ENCODE measurements at regions not wholly inside any gene's neighbourhood (a gene's known extent, or its start where the extent isn't known, plus 50 kb on each side); places are given as distances from the start of the nearest gene placed in this dataset.

GRCh38 chr12:98058838-98059237, 456.6 kb upstream of the TMPO start:
- intact Hi-C loops (cut with DNase I), result no loop called here
- Histone ChIP-seq H3K36me3 (replicated peaks in 1 of 2) (no peaks in the 10 kb centered on the region), H3K9me3 (replicated peaks in 1 of 3) (no peaks in the 10 kb centered on the region), H3K4me1 (replicated peaks in 1 of 2) (no peaks in the 10 kb centered on the region), H3K4me3 (no peak overlapping the region), H3K27me3 (no peaks in the 10 kb centered on the region), H3K27ac (no peak overlapping the region)
- WGBS, 4 donors, result 86 to 95% (median 92%) methylated on average over 3 of the region's 3 CpGs
- no peak for TF ChIP-seq POLR2A (IDR thresholded peaks at IDR 0.05)
- TF ChIP-seq, protein P1, sequence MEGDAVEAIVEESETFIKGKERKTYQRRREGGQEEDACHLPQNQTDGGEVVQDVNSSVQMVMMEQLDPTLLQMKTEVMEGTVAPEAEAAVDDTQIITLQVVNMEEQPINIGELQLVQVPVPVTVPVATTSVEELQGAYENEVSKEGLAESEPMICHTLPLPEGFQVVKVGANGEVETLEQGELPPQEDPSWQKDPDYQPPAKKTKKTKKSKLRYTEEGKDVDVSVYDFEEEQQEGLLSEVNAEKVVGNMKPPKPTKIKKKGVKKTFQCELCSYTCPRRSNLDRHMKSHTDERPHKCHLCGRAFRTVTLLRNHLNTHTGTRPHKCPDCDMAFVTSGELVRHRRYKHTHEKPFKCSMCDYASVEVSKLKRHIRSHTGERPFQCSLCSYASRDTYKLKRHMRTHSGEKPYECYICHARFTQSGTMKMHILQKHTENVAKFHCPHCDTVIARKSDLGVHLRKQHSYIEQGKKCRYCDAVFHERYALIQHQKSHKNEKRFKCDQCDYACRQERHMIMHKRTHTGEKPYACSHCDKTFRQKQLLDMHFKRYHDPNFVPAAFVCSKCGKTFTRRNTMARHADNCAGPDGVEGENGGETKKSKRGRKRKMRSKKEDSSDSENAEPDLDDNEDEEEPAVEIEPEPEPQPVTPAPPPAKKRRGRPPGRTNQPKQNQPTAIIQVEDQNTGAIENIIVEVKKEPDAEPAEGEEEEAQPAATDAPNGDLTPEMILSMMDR (IDR thresholded peaks at IDR 0.05), result no peak
- DNase-seq, result no peak

- WGBS, 4 donors, result 17 to 33% (median 30%) methylated on average over 2 of the region's 2 CpGs
- H3K36me3 ChIP-seq (replicated peaks in 1 of 2), result no peaks in the 10 kb centered on the region
- H3K4me1 ChIP-seq (replicated peaks in 1 of 2), result no peaks in the 10 kb centered on the region
- intact Hi-C loops (cut with DNase I), result no loop called here
- H3K27me3 ChIP-seq, result no peaks in the 10 kb centered on the region
- no peaks in the 10 kb centered on the region for H3K9me3 ChIP-seq (replicated peaks in 1 of 3)
- H3K27ac ChIP-seq, result no peak overlapping the region
- no peak overlapping the region for H3K4me3 ChIP-seq
- DNase-seq, result peak in 4 of 7 donors; percentile 16 to 49 (median 21)
- TF ChIP-seq, protein P1 (IDR thresholded peaks at IDR 0.05), result no peak
- TF ChIP-seq POLR2A (IDR thresholded peaks at IDR 0.05), result no peak
These were observed 455.6 kb upstream of the TMPO start for GRCh38 chr12:98059659-98060343.

DNA sequence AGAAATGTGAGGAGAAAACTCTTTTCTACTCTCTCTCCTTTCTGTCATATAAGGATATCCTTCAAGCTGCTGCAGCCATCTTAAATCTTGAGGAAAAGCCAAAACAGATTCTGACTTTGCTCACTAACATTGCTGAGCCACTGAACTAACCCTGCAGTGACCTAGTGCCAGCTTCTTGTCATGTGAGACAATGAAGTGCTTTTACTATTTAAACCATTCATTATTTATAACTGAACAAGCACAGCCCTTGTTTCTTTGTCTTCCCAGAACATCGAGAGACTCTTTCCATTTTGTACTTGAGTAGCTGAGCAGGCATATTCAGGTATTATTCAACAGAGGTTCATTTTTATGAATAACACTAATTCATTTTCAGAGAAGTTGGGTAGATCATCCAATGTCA, 455.0 kb upstream of the TMPO start:
- H3K27ac ChIP-seq, result no peak overlapping the region
- intact Hi-C loops (cut with DNase I), result no loop called here
- H3K4me3 ChIP-seq, result no peak overlapping the region
- no peak for DNase-seq
- no peaks in the 10 kb centered on the region for H3K27me3 ChIP-seq
- no peak for TF ChIP-seq POLR2A (IDR thresholded peaks at IDR 0.05)
- TF ChIP-seq, protein P1 (IDR thresholded peaks at IDR 0.05), result no peak
- no peaks in the 10 kb centered on the region for H3K9me3 ChIP-seq (replicated peaks in 1 of 3)
- H3K4me1 ChIP-seq (replicated peaks in 1 of 2), result no peaks in the 10 kb centered on the region
- 76 to 94% (median 80%) methylated on average over 1 of the region's 1 CpG for WGBS, 4 donors
- no peaks in the 10 kb centered on the region for H3K36me3 ChIP-seq (replicated peaks in 1 of 2)

DNA sequence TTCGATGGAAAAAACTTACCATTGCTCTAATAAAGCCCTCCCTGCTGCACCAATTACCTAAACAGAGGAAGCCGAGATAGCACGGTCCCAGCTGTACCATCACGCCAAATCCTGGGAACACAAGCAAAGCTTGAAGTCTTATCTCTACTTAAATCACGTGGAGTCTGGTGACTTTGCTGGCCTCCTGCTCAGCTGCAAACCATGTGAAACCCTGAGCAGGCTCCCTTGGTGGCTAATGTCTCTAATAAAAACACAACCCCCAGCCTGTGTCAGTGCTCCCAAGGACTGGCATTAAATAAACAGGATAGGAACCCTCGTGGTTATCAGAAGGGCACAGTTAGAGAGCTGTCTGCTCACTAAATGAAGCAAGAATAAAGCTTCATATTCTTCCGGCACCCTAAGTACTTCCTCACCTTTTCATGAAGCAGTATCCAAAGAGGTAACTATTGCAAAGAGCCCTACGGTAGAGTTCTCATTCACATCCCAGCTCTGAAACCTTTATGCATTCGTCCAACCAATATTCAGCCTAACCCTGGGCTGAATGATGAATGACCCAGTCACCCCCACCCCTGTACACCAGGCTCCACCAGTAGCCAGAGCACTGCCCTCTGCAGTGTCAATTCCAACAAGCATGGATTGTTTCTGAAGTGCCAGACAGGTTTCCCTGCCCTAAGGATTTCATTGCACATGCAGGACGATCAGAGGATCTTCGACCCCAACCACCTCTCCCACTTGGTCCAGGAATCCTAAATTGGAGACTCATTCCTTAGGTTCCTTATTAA, 452.7 kb upstream of the TMPO start:
- H3K27me3 ChIP-seq, result no peaks in the 10 kb centered on the region
- no peaks in the 10 kb centered on the region for H3K36me3 ChIP-seq (replicated peaks in 1 of 2)
- H3K4me3 ChIP-seq, result no peak overlapping the region
- 65 to 74% (median 73%) methylated on average over 11 of the region's 11 CpGs for WGBS, 4 donors
- DNase-seq, result no peak
- no peaks in the 10 kb centered on the region for H3K9me3 ChIP-seq (replicated peaks in 1 of 3)
- H3K4me1 ChIP-seq (replicated peaks in 1 of 2), result no peaks in the 10 kb centered on the region
- H3K27ac ChIP-seq, result no peak overlapping the region
- intact Hi-C loops (cut with DNase I), result no loop called here
- no peak for TF ChIP-seq POLR2A (IDR thresholded peaks at IDR 0.05)
- TF ChIP-seq, protein P1 (IDR thresholded peaks at IDR 0.05), result no peak

Measured in adrenal gland (tissue), 9 donors.